GM12801 (cell line): ENCODE measurements at regions not wholly inside any gene's neighbourhood (a gene's known extent, or its start where the extent isn't known, plus 50 kb on each side); places are given as distances from the start of the nearest gene placed in this dataset.

Experiments used
- CTCF ChIP-seq: IDR thresholded peaks from one replicate; pipeline ENCODE4 v1.5.1; 2011; ENCODE audit warnings: control low read depth; ENCODE audit not compliant: insufficient read length; ENCODE audit errors: extremely low read depth

GRCh38 chr15:98051734-98052133 lies 91.2 kb downstream of the ARRDC4 start:
- TF ChIP-seq CTCF, result no peak

- TF ChIP-seq CTCF, result no peak
Observed at GRCh38 chr15:98057453-98057852, 97.0 kb downstream of the ARRDC4 start.

DNA sequence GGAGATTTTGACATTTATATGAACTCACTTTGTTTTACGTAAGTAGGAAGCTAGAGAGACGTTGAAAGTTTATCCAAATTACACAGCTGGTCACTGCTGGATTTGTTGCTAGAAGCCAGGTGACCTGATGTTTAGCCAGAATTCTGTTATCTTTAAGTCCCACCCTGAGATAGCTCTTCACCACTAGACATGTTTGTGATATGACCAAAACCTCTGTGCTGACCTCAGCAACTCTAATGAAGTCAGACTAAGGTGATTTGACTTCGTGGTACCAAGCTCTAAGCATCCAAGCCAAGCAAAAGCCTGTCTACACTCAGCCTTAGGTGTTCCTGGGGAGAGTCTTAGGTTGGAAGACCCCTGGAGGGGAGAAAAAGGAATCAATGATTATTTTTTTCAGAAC lies 102.4 kb downstream of the ARRDC4 start:
- no peak for TF ChIP-seq CTCF

DNA sequence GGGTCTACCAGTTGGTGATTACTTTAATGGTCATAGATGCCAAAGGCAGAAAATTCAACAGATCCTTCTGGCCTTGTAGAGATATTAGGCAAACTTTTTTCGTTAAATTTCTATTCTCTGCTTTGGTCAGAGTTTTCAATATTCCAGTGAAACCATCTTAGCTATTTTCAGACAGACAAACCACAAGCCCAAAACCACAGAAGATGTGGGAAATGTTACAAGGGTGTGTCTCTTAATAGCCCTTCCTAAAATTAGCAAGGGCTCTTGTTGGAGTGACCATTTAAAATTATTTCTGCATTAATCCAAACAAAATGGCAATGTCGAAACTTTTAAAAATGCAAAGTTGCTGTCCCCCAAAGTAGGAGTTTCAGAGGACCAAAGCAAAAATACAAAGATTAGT lies 102.8 kb downstream of the ARRDC4 start:
- no peak for TF ChIP-seq CTCF

GRCh38 chr15:98063871-98064270 lies 103.4 kb downstream of the ARRDC4 start:
- no peak for TF ChIP-seq CTCF

- no peak for TF ChIP-seq CTCF
Observed at GRCh38 chr15:98067339-98067738, 106.8 kb downstream of the ARRDC4 start.

GRCh38 chr15:98069256-98069655 lies 108.8 kb downstream of the ARRDC4 start:
- TF ChIP-seq CTCF, result no peak

DNA sequence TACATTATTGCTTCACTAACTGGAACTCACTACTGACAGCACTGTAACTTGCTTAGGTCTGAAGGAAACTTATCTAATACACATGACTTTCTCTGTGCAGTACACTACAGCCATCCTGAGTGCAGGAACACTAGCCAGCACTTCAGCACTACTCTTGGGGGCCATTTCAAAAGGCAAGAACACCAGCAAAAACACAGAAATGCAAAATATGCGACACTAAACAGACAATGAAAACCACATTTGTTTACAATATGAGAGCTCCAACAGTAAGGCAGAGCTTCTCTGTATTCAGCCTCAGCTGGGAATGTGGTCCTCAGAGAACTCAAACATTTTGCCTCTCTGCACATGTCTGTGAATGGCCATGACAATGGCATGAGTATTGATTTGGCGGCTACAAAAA lies 109.6 kb downstream of the ARRDC4 start:
- no peak for TF ChIP-seq CTCF
